Activated T-cell treated with anti-CD3 and anti-CD28 coated beads for 48 hours (primary cell): ENCODE measurements at regions not wholly inside any gene's neighbourhood (a gene's known extent, or its start where the extent isn't known, plus 50 kb on each side); places are given as distances from the start of the nearest gene placed in this dataset.

Source experiments
- DNase-seq: peaks from one replicate; pipeline ENCODE4 v3.0.0-alpha.2; 2020; ENCODE audit warnings: low read depth

DNA sequence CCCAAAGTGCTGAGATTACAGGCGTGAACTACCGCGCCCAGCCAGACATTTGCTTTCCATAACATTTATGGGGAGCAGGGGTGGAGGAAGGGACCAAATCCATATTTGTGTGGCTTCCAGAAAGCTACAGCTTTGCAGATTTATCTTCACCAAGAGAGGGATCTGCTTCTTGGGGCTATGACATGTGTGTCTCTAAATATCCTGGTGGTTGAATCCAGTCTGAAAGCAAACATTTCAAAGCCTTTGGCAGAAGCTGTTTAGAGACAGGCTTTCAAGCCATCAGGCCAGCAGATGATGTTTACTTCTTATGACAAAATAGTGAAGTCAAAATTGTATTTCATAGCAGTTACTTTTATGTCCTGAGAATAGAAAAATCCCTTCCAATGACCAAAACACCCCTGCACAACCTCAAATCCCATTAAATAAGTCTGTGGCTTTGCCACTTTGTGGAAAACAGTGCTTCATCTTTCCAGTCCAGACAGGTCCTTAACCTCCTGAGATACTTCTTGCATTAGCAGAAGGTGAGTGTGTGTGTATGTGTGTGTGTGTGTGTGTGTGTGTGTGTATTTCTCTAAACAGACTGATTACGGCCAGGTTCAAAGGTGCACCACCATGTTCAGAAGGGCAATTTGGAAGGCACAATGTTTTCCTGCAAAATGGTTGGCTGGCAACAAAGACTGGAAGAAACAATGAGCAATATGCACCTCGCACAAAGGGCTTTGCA is 191.4 kb upstream of the LRIG1 start:
- DNase-seq, result no peak

DNA sequence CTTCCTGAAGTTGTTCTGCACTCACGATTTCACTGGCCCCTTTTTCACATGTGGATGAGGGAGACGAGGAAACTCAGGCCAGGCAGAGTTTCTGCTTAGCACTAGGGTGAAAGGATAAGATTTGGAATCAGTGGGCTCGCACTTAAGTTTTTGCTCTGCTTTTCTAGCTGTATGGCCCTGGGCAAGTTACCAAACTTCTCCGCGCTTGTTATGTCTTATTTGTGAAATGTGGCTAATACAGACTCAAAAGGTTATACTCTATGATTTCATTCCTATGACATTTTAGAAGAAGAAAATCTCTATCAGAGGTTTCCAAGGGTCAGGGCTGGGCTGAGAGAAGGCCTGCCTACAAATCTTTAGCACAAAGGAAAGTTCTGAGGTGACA is 191.9 kb upstream of the LRIG1 start:
- DNase-seq, result no peak

DNA sequence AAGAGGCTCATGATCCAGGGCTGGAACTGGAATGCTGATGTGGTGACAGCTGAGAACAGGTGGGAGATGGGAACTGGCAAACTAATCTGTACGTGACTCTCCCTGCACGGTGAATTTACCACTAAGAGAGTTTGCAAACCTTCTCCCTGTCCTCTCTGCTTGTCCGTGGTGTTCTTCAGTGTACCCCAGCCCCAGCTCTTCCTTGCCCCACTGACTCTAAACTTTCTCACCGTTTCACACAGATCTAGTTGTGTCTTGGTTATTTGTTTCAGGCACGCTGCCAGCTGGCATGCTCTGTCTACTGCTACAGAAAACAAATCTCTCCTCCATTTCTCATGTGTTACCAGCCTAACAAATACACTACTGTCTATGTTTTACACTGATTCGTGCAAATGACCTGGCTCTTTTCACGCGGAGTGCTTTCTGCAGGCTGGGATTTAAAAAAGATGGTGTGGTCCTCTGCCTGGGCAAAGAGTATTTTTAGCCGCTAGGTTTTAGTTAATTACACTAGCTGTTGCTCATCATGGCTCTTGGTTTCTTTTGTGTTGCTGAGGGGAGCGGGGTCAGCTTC is 192.7 kb upstream of the LRIG1 start:
- DNase-seq, result no peak

DNA sequence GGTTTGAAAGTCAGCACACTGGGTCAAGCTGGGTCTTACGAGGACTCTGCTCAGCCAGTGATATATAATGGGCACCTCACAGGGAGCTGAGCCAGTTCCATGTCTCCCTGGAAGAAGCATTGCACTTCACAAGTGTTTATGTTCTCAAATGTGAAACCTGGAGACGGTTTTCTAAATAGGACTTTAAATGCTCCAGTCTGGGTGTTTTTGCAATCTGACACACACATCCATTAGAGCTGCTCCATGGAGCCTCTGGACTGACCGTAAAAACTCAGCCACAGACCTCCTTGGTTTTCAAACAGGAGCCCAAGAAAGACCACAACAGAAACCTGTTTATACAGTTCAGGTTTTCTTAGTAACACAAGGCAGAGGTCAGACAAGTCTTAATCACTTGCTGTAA is 201.3 kb upstream of the LRIG1 start:
- no peak for DNase-seq

DNA sequence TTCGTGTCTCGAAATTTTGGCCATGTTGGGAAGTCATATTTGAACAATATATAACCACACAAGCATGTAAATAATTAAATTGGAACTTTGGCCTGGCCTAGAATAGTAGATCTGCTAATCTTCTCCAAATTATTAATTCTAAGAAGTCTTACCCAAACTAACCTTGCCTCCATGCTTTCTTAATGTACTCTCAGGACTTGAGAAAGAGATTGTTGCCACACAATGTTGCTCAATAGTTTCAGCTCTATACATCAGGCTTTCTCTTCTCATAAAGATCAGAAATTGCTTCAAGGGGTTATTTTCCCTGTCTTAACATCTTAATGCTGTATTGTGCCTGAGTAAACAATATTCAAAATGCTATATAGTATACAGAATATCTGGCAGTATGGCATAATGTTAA is 202.7 kb upstream of the LRIG1 start:
- no peak for DNase-seq

DNA sequence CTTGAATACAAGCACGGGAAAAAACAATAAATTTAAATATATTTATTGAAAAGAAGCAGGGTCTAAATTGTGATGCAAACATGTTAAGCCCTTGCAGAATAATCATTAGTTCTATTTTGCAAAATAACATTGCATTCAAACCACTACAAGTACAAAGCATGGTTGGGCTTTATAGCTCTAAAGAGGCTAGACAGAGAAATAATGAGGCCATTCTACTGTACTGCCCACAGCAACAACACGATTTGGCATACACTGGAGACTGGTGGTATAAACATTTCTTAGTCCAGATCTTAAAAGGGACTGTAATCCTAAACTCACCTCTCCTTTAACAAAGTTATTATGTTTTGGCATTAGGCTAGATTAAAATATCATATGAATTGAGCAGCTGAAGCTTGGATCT is 204.3 kb upstream of the LRIG1 start:
- DNase-seq, result no peak

DNA sequence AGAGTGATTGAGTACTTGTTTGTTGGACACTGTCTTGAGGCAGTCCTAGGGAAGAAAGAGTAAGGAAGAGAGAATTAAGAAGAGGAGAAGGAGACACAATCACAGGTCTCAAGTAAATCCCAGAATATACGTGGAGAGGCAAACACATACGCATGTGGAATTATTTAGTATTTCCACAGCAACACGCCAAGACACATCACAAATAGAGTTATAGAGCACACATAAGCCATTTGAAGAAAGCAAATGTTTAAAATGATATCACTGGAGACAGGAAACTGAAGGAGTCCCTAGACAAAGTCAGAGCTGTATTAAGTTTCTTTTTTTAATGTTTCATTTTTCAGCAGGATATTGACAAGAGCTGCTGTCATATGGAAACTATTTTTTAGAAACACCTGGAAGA is 206.1 kb upstream of the LRIG1 start:
- DNase-seq, result no peak

DNA sequence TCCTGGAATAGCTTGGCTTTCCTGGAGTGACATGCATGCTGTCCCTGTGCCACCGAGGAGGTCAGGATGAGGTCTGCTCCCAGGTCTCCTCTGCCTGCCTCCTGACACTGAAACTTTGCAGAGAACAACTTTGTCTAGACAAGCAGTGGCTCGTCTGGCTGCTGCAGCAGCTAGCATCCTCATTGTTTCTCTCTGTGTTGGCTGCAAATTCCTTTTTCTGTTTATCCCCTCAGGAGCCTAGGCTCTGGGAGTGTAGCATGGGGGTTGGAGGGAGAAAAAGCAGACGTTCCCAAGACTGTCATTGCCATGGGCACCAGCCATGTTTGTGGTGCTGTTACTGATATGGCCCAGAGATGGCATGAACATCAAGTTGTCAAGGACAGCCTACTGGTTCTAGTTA is 208.7 kb upstream of the LRIG1 start:
- no peak for DNase-seq

DNA sequence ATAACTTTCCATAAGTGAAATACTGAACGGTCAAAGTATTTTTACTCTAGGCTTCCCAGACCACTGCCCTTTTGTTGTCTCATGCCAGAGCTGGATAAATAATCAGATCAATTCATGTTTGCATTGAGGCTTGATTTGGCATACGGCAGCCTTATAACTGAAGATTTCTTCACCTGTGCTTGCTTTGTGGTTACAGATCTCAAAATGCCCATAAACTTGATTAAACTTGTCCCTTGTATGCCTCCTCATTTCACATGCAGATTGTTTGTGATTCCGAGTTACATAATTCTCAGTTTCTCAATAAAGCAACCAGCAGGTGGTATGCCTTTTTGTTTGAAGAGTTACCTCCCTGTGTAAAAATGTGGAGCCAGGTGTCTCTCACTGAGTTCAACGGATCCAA is 211.4 kb upstream of the LRIG1 start:
- DNase-seq, result no peak

DNA sequence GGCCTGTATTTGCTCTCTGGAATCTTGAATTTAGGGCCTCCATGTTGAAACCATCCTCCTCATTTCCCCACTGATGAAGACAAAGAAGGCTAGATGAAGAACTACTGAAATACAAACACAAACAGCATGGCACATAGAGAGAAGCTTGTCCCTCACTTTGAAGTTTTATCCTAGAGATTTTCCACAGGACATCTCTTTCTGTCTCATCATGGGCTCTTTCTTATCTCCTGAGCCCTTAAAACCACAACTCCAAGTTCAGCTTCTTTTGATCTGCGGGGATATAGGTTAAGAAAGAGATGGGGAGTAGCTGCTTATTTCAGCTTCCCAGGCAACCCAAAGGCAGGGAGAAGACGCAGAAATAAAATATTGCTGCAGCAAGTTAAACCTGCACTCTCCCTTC is 213.1 kb upstream of the LRIG1 start:
- DNase-seq, result no peak

DNA sequence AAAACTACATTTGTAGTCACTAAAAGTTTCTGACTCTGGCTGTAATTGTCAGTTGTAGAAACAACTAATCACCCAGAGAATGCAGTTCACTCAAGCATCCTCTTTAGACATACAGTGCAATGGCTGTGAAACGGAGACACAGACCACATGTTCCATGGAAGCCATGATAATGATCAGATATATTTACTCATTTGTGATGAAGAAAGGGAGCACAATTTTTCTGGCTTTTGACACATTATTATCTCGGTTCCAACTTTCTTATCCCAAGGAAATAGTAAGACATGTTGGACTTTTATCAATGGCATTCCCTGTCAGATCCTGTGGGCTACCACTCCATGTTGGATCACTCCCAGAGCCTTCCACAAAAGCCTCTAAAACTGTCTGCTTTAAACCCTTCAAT is 215.0 kb upstream of the LRIG1 start:
- no peak for DNase-seq

DNA sequence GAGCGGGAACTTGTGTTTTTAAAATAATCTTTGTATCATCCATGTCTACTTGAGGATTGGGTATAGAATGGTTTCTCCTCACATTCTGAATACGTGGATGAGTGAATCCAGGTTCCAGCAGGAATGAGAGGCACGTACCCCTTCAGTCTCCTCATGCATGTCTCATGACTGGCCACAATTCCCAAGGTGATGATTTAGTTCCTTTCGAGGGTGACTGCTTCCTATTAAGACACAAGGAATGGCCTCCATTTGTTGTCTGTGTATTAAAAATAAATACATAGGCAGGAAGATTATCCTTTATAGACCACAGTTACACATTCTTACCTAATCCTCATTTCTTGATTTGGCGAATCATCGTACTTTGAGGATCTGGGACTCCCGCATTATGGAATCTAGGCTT is 217.0 kb upstream of the LRIG1 start:
- no peak for DNase-seq

DNA sequence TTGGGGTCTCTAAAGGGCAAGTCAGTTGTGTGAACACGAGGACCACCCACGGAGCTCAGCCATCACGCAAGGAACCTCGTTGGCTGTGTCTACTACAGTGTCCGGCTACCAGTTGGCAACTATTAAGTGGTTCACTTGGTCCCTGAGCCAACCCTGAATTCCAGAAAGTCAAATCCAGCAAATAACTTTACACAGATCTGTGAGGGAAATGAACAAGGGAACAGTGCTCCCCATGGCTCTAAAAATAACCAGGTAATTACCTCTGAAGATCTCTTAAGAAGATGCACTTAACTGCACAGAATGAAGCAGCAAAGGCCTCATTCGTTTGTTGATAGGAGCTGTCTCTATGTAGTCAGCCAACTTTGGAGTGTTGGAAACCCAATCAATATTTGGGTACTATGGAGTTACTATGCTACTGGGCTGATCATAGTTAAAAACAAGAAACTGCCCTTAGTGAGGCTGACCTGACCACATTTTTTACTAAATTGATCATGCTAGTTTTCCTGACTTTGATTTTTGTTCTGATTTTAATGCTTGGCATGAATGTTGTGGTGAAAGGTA is 219.1 kb upstream of the LRIG1 start:
- DNase-seq, result no peak

DNA sequence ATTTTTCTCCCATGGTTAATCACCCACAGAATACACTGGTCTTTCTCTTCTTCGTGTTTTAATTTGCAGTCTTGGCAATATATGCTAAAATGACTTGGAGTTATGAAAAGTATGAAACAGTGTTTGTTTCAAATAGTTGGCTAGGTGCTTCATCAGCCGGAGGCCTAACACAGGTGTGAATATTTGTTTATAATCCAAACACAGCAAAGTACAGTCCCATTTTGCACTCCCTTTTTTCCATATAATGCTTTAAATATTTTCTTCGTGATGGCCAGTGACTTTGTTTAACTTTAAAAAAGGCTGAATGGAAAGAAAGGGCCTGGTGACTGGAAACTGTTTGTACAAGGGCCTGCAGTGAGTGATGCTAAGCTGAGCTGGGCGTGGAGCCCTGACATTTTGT is 219.7 kb upstream of the LRIG1 start:
- DNase-seq, result no peak

DNA sequence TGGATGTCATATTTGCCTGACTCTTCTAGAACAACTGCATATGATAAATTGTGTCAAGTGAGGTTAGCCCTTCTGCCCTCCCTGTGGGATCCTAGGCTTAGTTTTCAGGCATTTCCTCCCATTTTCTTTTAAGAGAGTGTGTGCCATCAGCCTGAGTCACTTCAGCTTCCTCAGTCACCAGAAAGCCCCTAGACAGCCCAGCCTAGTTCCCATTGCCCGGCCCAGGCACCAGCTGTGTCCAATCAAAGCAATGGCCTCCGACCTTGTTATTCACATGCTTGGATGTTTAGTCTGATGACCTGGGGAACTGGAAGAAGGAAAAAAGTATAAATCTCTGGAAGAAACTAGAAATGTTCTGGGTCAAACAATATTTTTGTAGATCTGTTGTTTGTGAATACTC is 221.9 kb upstream of the LRIG1 start:
- no peak for DNase-seq

DNA sequence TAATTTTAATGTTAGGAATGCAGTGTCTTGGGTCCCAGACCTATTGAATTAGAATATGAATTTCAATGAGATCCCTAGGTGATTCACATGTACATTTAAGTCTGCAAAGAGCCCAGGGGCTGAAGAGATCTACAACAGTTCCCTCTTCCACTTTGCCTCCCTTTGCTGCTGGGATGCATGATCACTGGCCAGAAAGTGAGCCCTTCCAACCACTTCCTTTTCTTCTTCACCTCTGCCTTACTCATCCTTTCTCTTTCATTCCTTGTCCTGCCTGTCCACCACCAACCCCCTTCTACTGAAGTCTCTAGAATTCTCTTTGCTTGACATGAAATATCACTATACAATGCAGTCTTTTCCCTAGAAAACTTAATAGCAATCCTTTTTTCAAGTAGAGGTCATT is 222.4 kb upstream of the LRIG1 start:
- no peak for DNase-seq

DNA sequence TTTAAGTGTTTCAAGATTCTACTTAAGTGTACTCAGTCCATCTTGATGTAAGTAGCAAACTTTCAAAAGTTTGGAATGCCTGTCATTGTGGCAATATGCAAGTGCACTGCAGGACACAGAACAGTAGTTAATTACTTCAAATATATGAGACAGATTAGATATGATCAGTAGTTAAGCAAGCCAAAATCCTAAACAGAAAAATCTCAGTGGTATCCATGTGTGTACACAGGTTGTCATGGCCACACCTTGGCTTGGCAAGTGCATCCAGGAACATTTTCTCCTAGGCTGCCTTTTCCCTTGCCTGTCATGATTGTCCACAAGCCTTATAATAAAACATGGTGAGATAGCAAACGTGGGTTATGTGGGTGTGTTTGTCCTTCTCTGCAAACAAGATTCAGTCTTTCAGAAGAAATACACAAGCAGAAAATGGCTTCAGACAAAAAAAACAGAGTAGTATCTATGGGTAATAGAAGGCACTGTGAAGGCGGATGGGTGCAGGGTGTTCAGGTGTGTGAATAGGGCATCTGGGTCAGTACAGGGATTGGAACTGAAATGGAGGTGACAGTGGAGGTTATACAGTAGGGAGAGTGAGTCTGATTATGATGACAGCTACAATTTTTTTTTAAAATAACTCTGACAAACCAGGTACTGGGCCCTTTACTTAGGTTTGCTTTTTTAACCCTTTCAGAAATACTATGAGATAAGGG is 229.0 kb upstream of the LRIG1 start:
- DNase-seq, result no peak

DNA sequence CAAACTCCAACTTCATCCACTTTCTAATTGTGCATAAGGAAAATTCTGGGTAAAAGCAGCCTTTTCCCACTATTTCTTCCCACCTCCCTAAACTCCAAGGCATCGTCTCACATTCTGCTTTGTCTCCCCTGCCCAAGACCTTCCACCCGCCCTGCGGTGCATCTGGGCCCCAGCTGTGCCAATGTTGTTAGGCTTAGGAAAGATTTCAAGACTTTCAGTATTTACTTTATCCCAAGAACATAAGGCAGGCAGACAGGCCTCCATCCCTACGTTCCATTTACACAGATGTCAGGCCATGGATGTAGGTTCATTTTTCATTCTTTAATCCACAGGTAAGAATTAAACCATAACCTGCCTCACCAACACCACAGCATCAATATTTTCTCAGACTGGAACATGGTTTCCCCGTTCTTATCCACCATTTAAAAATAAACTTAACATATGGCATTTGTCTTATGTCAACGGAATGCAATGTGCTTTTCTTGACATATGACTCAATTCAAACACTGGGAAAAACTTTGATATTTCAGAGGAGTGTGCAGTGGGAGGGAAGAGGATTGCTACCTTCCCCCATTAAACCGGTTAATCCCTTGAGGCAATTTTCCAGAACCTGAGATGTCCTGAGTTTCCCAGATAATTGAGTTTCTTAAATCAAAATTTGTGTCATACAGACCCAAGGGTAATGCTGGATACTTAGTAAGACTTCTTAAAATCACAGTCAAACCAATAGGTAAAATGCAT is 238.0 kb upstream of the LRIG1 start:
- DNase-seq, result no peak

DNA sequence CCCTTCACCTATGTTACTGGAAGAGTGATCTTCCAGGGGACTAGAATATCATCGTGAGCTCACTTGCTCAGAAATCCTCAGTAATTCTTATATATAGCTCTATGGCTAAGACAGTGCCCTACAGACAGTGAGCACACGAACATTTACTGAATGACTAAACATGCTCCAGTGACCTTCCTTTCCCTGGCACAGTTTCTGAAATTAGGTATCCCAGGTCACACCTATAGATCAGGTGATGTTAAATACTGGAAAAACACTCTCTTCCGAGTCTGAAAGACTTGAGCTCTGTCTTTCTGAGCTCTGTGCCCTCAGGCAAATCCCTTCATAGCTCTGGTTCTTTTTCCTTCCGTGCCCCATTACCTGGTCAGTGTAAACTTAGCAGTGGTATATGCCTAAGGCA is 239.4 kb upstream of the LRIG1 start:
- DNase-seq, result no peak

DNA sequence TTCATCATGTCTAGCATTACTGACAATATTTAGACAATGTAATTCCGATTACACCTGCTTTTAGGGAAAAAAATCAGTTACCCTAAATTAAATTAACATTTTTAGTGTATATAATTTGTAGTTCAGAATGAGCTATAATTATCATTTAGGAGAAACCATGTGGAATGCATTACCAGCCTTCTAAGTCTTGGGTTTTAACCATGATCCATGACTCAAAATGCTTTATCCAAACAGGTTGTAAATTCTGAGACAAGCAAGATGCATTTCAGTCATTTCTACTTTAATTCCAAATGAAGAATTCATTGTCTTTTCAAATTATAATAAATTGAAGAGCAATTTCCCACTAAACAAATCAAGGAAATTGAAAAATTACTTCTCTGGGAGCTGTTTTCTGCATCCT is 243.7 kb upstream of the LRIG1 start:
- no peak for DNase-seq

DNA sequence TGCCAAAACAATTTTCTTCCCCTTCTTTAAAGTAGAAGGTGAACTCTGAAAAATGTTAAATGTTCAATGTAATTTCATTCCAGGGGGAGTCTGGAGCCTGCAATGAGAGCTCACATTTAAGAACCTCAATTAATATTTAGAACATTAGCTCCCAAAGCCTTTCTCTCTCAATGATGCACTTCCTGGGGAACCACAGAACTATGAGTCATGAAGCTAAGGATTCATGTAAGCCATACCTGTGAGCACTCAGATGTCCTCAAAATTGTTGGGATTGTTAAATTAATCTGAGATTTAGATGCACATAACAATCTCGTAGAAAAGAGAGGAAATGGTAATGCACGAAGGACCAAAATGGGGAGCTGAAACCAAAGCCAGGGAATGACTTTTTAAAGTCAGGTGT is 244.2 kb upstream of the LRIG1 start:
- DNase-seq, result no peak

DNA sequence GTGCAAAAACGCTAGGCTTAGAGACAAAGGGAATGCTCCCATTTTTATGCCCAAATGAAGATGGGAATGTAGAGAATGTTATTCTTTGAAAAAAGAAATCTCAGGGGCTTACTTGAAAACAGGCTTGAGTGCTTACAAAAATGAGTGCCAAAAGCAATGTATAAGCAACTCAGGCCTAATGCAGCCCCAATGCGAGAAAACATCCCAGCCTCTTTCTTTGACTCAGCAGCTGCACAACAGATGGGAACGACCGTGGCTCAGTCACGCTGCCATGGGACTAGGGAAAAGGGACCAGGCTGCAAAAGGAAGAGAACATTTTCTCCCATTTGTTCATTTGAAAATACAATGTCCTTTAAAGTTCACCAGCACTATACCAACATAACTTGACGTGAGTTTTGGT is 246.4 kb upstream of the LRIG1 start:
- DNase-seq, result no peak

DNA sequence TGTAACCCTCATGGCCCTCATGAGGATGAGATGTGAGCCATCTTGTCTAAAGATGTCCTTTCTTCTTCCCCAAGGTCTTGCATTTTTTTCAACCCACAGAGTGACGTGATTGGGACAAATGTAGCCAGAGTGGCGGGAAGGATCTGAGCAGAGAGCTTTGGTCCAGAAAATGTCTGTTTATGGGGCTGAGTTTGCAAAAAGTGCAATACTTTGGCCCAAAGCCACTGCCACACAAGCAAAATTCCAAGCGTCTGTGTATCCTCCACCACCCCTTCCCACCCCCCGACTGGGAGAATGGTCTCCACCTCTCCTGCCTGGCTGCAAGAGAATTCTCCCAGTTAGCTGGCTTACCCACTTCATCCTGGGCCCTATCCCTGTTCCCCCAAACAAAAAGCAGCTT is 246.9 kb upstream of the LRIG1 start:
- DNase-seq, result no peak
